GM13976 (cell line): ENCODE measurements at regions not wholly inside any gene's neighbourhood (a gene's known extent, or its start where the extent isn't known, plus 50 kb on each side); places are given as distances from the start of the nearest gene placed in this dataset.

Experiments used
- DNase-seq: peaks from one replicate; pipeline ENCODE4 v3.0.0; 2012; ENCODE audit warnings: low spot score
- CTCF ChIP-seq: IDR thresholded peaks from 2 replicates; pipeline ENCODE4 v1.5.1; 2012; ENCODE audit warnings: borderline replicate concordance, mild to moderate bottlenecking; ENCODE audit not compliant: insufficient read depth; ENCODE audit errors: extremely low read depth, missing control alignments, control extremely low read depth
- in situ Hi-C: fragments of 300-500 bp; cut with MboI; formaldehyde crosslinking; loops from one replicate; pipeline ENCODE4 v1.12.0; 2022; ENCODE audit warnings: low sequenced_read_pairs, mixed read lengths, inconsistent platforms; ENCODE audit not compliant: unreplicated experiment

- TF ChIP-seq CTCF = no peak
- DNase-seq = no peak
- in situ Hi-C loops = no loop called here
These were observed 168.0 kb upstream of the BDNF start for GRCh38 chr11:27868226-27868625.

GRCh38 chr11:27865105-27865504, 164.8 kb upstream of the BDNF start:
- no peak for TF ChIP-seq CTCF
- in situ Hi-C loops = no loop called here
- no peak for DNase-seq

- TF ChIP-seq CTCF = no peak
- DNase-seq = no peak
- in situ Hi-C loops = no loop called here
These were observed 164.4 kb upstream of the BDNF start for GRCh38 chr11:27864611-27865010.

- in situ Hi-C loops = no loop called here
- no peak for DNase-seq
- no peak for TF ChIP-seq CTCF
These were observed 163.8 kb upstream of the BDNF start for GRCh38 chr11:27864091-27864491.

- no peak for DNase-seq
- in situ Hi-C loops = no loop called here
- no peak for TF ChIP-seq CTCF
These were observed 163.4 kb upstream of the BDNF start for GRCh38 chr11:27863637-27864036.

GRCh38 chr11:27861706-27862430, 161.6 kb upstream of the BDNF start:
- DNase-seq = no peak
- in situ Hi-C loops = no loop called here
- no peak for TF ChIP-seq CTCF
